ENCODE measurements at regions not wholly inside any gene's neighbourhood (a gene's known extent, or its start where the extent isn't known, plus 50 kb on each side); places are given as distances from the start of the nearest gene placed in this dataset.

- H3K9me1 ChIP-seq (replicated peaks; ENCODE audit: control insufficient read depth, extremely low read depth, insufficient read depth, low read length), result no peaks in the 10 kb centered on the region
- DNase-seq (ENCODE audit: low read depth, low spot score) (no peak), FAIRE-seq (no peak)
- no peaks in the 10 kb centered on the region for H3K9me3 ChIP-seq (replicated peaks; ENCODE audit: control insufficient read depth, insufficient read depth, low read length)
- no peaks in the 10 kb centered on the region for H3K4me1 ChIP-seq (ENCODE audit: control insufficient read depth, extremely low read depth, insufficient read depth, low read length)
- H3K27me3 ChIP-seq (ENCODE audit: control insufficient read depth in 2 of 2, insufficient read depth in 2 of 2, low read length in 2 of 2), result no peaks in the 10 kb centered on the region
- BruUV-seq (replicated peaks), result no TSS peak
- no peaks in the 10 kb centered on the region for H3K36me3 ChIP-seq (ENCODE audit: control insufficient read depth in 2 of 2, extremely low read depth in 1 of 2, insufficient read depth in 2 of 2, low read length in 2 of 2)
- no peak overlapping the region for H2AFZ ChIP-seq (ENCODE audit: low read depth, low read length)
- H3K4me3 ChIP-seq (replicated peaks in 1 of 3; ENCODE audit: insufficient read depth in 1 of 3, low read depth in 1 of 3, low read length in 3 of 3), result no peak overlapping the region
- POLR2A ChIA-PET, result no interaction called here
- H3K27ac ChIP-seq (ENCODE audit: insufficient read depth, low read depth, low read length), result no peak overlapping the region
- H3K9ac ChIP-seq (replicated peaks; ENCODE audit: extremely low read depth, insufficient read depth, low read length), result no peak overlapping the region
- no peak overlapping the region for H3K4me2 ChIP-seq (ENCODE audit: insufficient read depth, low read length)
- CTCF ChIA-PET, result no interaction called here
- intact Hi-C loops (cut with micrococcal nuclease), result no loop called here
- no peaks in the 10 kb centered on the region for H4K20me1 ChIP-seq (replicated peaks; ENCODE audit: control insufficient read depth, extremely low read depth, insufficient read depth, low read length)
- TF ChIP-seq JUN (IDR thresholded peaks at IDR 0.05; ENCODE audit: borderline replicate concordance, insufficient read depth, insufficient read length, low read depth) (no peak), MAX (IDR thresholded peaks at IDR 0.05; ENCODE audit: insufficient read depth, insufficient read length) (no peak), POLR2A (IDR thresholded peaks at IDR 0.05; ENCODE audit: low read depth, low read length) (no peak), EZH2 (IDR thresholded peaks at IDR 0.05; ENCODE audit: borderline replicate concordance, low read depth, low read length, severe bottlenecking) (no peak), POLR2AphosphoS5 (IDR thresholded peaks at IDR 0.05; ENCODE audit: insufficient read depth, low read depth, low read length) (no peak)
- dilution Hi-C loops (cut with MboI; ENCODE audit: extremely low pct_ligation_motif_present, low sequenced_read_pairs), result no loop called here
- no peaks in the 10 kb centered on the region for H3K79me2 ChIP-seq (ENCODE audit: control insufficient read depth, insufficient read depth, low read length)
Observed at GRCh38 chr1:238823416-238823815, 563.0 kb upstream of the CHRM3 start.

GRCh38 chr1:238811211-238811879 lies 575.0 kb upstream of the CHRM3 start:
- no peak overlapping the region for H3K27ac ChIP-seq (ENCODE audit: insufficient read depth, low read depth, low read length)
- no peak for DNase-seq (ENCODE audit: low read depth, low spot score)
- H3K36me3 ChIP-seq (ENCODE audit: control insufficient read depth in 2 of 2, extremely low read depth in 1 of 2, insufficient read depth in 2 of 2, low read length in 2 of 2), result no peaks in the 10 kb centered on the region
- H3K4me3 ChIP-seq (replicated peaks in 1 of 3; ENCODE audit: insufficient read depth in 1 of 3, low read depth in 1 of 3, low read length in 3 of 3), result no peak overlapping the region
- no peaks in the 10 kb centered on the region for H4K20me1 ChIP-seq (replicated peaks; ENCODE audit: control insufficient read depth, extremely low read depth, insufficient read depth, low read length)
- TF ChIP-seq POLR2AphosphoS5 (IDR thresholded peaks at IDR 0.05; ENCODE audit: insufficient read depth, low read depth, low read length) (no peak), FOS (IDR thresholded peaks at IDR 0.05; ENCODE audit: borderline replicate concordance, insufficient read depth, low read length) (no peak), GATA2 (IDR thresholded peaks at IDR 0.05; ENCODE audit: insufficient read depth, insufficient read length, low read depth, low read length) (no peak)
- ChIA-PET POLR2A (no interaction called here), CTCF (no interaction called here)
- no peak for FAIRE-seq
- H3K4me1 ChIP-seq (ENCODE audit: control insufficient read depth, extremely low read depth, insufficient read depth, low read length), result no peaks in the 10 kb centered on the region
- H3K9me3 ChIP-seq (replicated peaks; ENCODE audit: control insufficient read depth, insufficient read depth, low read length), result peaks cover 2% of the 10 kb centered on the region
- dilution Hi-C loops (cut with MboI; ENCODE audit: extremely low pct_ligation_motif_present, low sequenced_read_pairs), result no loop called here
- intact Hi-C loops (cut with micrococcal nuclease), result no loop called here
- H2AFZ ChIP-seq (ENCODE audit: low read depth, low read length), result no peak overlapping the region
- no peak overlapping the region for H3K4me2 ChIP-seq (ENCODE audit: insufficient read depth, low read length)
- no TSS peak for BruUV-seq (replicated peaks)
- H3K27me3 ChIP-seq (ENCODE audit: control insufficient read depth in 2 of 2, insufficient read depth in 2 of 2, low read length in 2 of 2), result no peaks in the 10 kb centered on the region
- H3K9ac ChIP-seq (replicated peaks; ENCODE audit: extremely low read depth, insufficient read depth, low read length), result no peak overlapping the region
- H3K79me2 ChIP-seq (ENCODE audit: control insufficient read depth, insufficient read depth, low read length), result no peaks in the 10 kb centered on the region
- H3K9me1 ChIP-seq (replicated peaks; ENCODE audit: control insufficient read depth, extremely low read depth, insufficient read depth, low read length), result no peaks in the 10 kb centered on the region

Measured in endothelial cell of umbilical vein (primary cell).